ENCODE measurements at regions not wholly inside any gene's neighbourhood (a gene's known extent, or its start where the extent isn't known, plus 50 kb on each side); places are given as distances from the start of the nearest gene placed in this dataset.

- TF ChIP-seq CTCF (IDR thresholded peaks at IDR 0.05) (no peak), POLR2AphosphoS5 (IDR thresholded peaks at IDR 0.05) (no peak), POLR2A (IDR thresholded peaks at IDR 0.05) (no peak), EP300 (IDR thresholded peaks at IDR 0.05) (no peak)
Measured at GRCh38 chr2:199216253-199216652, 241.5 kb downstream of the SATB2 start.

Data from stomach (tissue), 4 donors.